Breast epithelium (tissue), 4 donors: ENCODE measurements at regions not wholly inside any gene's neighbourhood (a gene's known extent, or its start where the extent isn't known, plus 50 kb on each side); places are given as distances from the start of the nearest gene placed in this dataset.

Source experiments
- DNase-seq, 2 donors: peaks; one replicate each; pipeline ENCODE4 v3.0.0-alpha.2; 2019; ENCODE audit warnings: low spot score in 2 of 2
- H3K27ac ChIP-seq, 2 donors: fragments of 200-600 bp; sonication (generic) in 1 of 2; one replicate each; pipeline ENCODE4 v1.5.1; 2016 to 2019; ENCODE audit warnings: mild to moderate bottlenecking in 1 of 2
- H3K27me3 ChIP-seq, 2 donors: fragments of 200-600 bp; sonication (generic) in 1 of 2; one replicate each; pipeline versions ENCODE4 v1.5.1 to v1.6.0; 2017 to 2019; ENCODE audit warnings: control low read depth in 1 of 2, mild to moderate bottlenecking in 1 of 2
- H3K36me3 ChIP-seq: fragments of 200-600 bp; one replicate; pipeline ENCODE4 v1.5.1; 2019
- H3K4me1 ChIP-seq, 2 donors: fragments of 200-600 bp; sonication (generic); one replicate each; pipeline ENCODE4 v1.5.1; 2016 to 2019; ENCODE audit warnings: control low read depth in 1 of 2
- H3K4me3 ChIP-seq, 3 donors: fragments of 200-600 bp; sonication (generic); 1 replicate in 2 of 3; 2 replicates in 1 of 3; pipeline ENCODE4 v1.5.1; 2016 to 2019; ENCODE audit warnings: mild to moderate bottlenecking in 3 of 3, moderate library complexity in 2 of 3
- H3K9me3 ChIP-seq, 2 donors: fragments of 200-600 bp; sonication (generic) in 1 of 2; one replicate each; pipeline ENCODE4 v1.5.1; 2016 to 2019; ENCODE audit warnings: control low read depth in 1 of 2
- POLR2A ChIP-seq: fragments of 450-650 bp; IDR thresholded peaks from one replicate; pipeline ENCODE4 v1.6.1; 2016; ENCODE audit warnings: antibody characterized with exemption, mild to moderate bottlenecking, moderate library complexity
- POLR2AphosphoS5 ChIP-seq, 3 donors: sonication (generic); formaldehyde crosslinking; IDR thresholded peaks; one replicate each; pipeline ENCODE4 v1.6.1; 2017; ENCODE audit warnings: antibody characterized with exemption in 3 of 3
- intact Hi-C: fragments of 100-400 bp; cut with DNase I; formaldehyde crosslinking; loops from one replicate; pipeline ENCODE4 v1.15.1; 2023; ENCODE audit warnings: low total_unique reads
- TF ChIP-seq, protein P1 (sequence below), 3 donors: fragments of 450-650 bp; IDR thresholded peaks; one replicate each; pipeline ENCODE4 v1.5.1; 2016 to 2017; ENCODE audit warnings: antibody characterized with exemption in 3 of 3, mild to moderate bottlenecking in 3 of 3, moderate library complexity in 3 of 3

GRCh38 chr15:80321853-80322252 is 69.8 kb upstream of the CTXND1 start:
- peaks cover 0 to under 1% of the 10 kb centered on the region in 2 donors for H3K9me3 ChIP-seq
- intact Hi-C loops: no loop called here
- DNase-seq: no peak
- no peak overlapping the region for H3K4me3 ChIP-seq
- H3K4me1 ChIP-seq: no peaks in the 10 kb centered on the region
- no peak overlapping the region for H3K27ac ChIP-seq
- no peaks in the 10 kb centered on the region for H3K27me3 ChIP-seq
- no peaks in the 10 kb centered on the region for H3K36me3 ChIP-seq
- TF ChIP-seq POLR2A: no peak
- TF ChIP-seq, protein P1, sequence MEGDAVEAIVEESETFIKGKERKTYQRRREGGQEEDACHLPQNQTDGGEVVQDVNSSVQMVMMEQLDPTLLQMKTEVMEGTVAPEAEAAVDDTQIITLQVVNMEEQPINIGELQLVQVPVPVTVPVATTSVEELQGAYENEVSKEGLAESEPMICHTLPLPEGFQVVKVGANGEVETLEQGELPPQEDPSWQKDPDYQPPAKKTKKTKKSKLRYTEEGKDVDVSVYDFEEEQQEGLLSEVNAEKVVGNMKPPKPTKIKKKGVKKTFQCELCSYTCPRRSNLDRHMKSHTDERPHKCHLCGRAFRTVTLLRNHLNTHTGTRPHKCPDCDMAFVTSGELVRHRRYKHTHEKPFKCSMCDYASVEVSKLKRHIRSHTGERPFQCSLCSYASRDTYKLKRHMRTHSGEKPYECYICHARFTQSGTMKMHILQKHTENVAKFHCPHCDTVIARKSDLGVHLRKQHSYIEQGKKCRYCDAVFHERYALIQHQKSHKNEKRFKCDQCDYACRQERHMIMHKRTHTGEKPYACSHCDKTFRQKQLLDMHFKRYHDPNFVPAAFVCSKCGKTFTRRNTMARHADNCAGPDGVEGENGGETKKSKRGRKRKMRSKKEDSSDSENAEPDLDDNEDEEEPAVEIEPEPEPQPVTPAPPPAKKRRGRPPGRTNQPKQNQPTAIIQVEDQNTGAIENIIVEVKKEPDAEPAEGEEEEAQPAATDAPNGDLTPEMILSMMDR (IDR thresholded peaks at IDR 0.05): no peak
- TF ChIP-seq POLR2AphosphoS5 (IDR thresholded peaks at IDR 0.05): no peak

GRCh38 chr15:80323285-80323684 is 71.3 kb upstream of the CTXND1 start:
- peaks cover 0 to 5% of the 10 kb centered on the region in 2 donors for H3K9me3 ChIP-seq
- no peaks in the 10 kb centered on the region for H3K27me3 ChIP-seq
- no peak overlapping the region for H3K4me3 ChIP-seq
- intact Hi-C loops: no loop called here
- H3K27ac ChIP-seq: no peak overlapping the region
- no peaks in the 10 kb centered on the region for H3K36me3 ChIP-seq
- no peak for DNase-seq
- H3K4me1 ChIP-seq: no peaks in the 10 kb centered on the region
- no peak for TF ChIP-seq POLR2A
- TF ChIP-seq, protein P1 (IDR thresholded peaks at IDR 0.05): peak in 1 of 3 donors; percentile 8

GRCh38 chr15:80324545-80325080 is 72.6 kb upstream of the CTXND1 start:
- intact Hi-C loops: no loop called here
- no peak for DNase-seq
- no peak for TF ChIP-seq POLR2A

DNA sequence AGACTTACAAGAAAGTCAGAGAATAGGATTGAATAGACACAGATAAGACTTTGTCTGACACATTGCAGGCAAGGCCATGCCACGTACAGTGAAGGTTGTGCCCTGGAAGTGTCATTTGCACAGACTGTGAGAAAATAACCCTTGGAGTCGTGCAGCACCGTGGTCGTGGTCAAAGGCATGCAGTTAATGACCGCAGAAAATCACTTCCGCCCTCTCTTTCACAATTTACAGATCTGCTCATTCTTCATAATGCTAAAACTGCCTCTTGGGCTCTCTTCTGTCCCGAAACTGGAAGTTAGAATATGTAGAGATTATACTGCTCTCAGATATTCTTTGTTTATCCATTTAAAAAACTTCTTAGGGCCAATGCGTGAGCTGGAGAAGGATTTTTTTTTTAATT is 73.2 kb upstream of the CTXND1 start:
- DNase-seq: no peak
- H3K27me3 ChIP-seq: no peaks in the 10 kb centered on the region
- H3K36me3 ChIP-seq: no peaks in the 10 kb centered on the region
- no peaks in the 10 kb centered on the region for H3K4me1 ChIP-seq
- intact Hi-C loops: no loop called here
- TF ChIP-seq POLR2A: no peak
- TF ChIP-seq, protein P1 (IDR thresholded peaks at IDR 0.05): no peak
- H3K27ac ChIP-seq: no peak overlapping the region
- peaks cover 0 to 5% of the 10 kb centered on the region in 2 donors for H3K9me3 ChIP-seq
- no peak overlapping the region for H3K4me3 ChIP-seq

More at GRCh38 chr15:80324545-80325080, 72.6 kb upstream of the CTXND1 start:
- Histone ChIP-seq H3K36me3 (no peaks in the 10 kb centered on the region), H3K27me3 (no peaks in the 10 kb centered on the region), H3K27ac (no peak overlapping the region), H3K4me1 (no peaks in the 10 kb centered on the region), H3K4me3 (no peak overlapping the region), H3K9me3 (peaks cover 0 to 5% of the 10 kb centered on the region in 2 donors)

DNA sequence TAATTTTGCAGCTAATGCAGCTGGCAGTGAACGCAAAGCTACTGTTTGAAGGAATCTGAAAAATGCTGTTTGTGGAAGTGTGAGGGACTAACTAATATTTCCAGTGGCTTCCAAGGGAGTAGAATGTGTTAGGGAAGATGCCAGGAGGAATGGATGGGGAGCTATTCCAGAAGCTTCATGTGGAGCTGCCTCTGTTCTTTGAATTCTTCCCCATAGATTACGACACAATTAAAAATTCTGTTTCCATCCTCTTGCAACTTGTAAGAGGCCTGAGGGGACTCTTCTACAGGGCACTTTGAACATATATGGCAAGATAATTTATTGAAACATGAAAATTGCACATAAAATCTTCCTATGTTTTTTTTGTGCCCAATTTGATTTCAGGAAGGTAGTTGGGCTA is 74.3 kb upstream of the CTXND1 start:
- Histone ChIP-seq H3K4me1 (no peaks in the 10 kb centered on the region), H3K9me3 (peaks cover 0 to 5% of the 10 kb centered on the region in 2 donors), H3K27ac (no peak overlapping the region), H3K27me3 (no peaks in the 10 kb centered on the region), H3K36me3 (no peaks in the 10 kb centered on the region), H3K4me3 (no peak overlapping the region)
- DNase-seq: no peak
- intact Hi-C loops: no loop called here
- TF ChIP-seq, protein P1 (IDR thresholded peaks at IDR 0.05): no peak
- no peak for TF ChIP-seq POLR2AphosphoS5 (IDR thresholded peaks at IDR 0.05)
- no peak for TF ChIP-seq POLR2A

GRCh38 chr15:80328496-80328895 is 75.7 kb upstream of the ARNT2 start:
- DNase-seq: no peak
- H3K36me3 ChIP-seq: no peaks in the 10 kb centered on the region
- no peaks in the 10 kb centered on the region for H3K27me3 ChIP-seq
- TF ChIP-seq POLR2AphosphoS5 (IDR thresholded peaks at IDR 0.05): no peak
- no peak for TF ChIP-seq POLR2A
- TF ChIP-seq, protein P1 (IDR thresholded peaks at IDR 0.05): no peak
- no peaks in the 10 kb centered on the region for H3K4me1 ChIP-seq
- H3K4me3 ChIP-seq: no peak overlapping the region
- peaks cover 0 to 5% of the 10 kb centered on the region in 2 donors for H3K9me3 ChIP-seq
- no peak overlapping the region for H3K27ac ChIP-seq
- intact Hi-C loops: no loop called here
